ENCODE measurements at regions not wholly inside any gene's neighbourhood (a gene's known extent, or its start where the extent isn't known, plus 50 kb on each side); places are given as distances from the start of the nearest gene placed in this dataset.

GRCh38 chr3:31331278-31331677, 201.4 kb upstream of the STT3B start:
- DNase-seq (ENCODE audit: low read depth) = no peak

GRCh38 chr3:31341130-31341529, 191.6 kb upstream of the STT3B start:
- no peak for DNase-seq (ENCODE audit: low read depth)

GRCh38 chr3:31343075-31343474, 189.7 kb upstream of the STT3B start:
- DNase-seq (ENCODE audit: low read depth) = no peak

GRCh38 chr3:31345581-31345980, 187.1 kb upstream of the STT3B start:
- no peak for DNase-seq (ENCODE audit: low read depth)

GRCh38 chr3:31346542-31346979, 186.2 kb upstream of the STT3B start:
- DNase-seq (ENCODE audit: low read depth) = no peak

- DNase-seq (ENCODE audit: low read depth) = no peak
Measured at GRCh38 chr3:31349001-31349748, 183.6 kb upstream of the STT3B start.

GRCh38 chr3:31350307-31350706, 182.4 kb upstream of the STT3B start:
- no peak for DNase-seq (ENCODE audit: low read depth)

GRCh38 chr3:31352331-31352730, 180.4 kb upstream of the STT3B start:
- no peak for DNase-seq (ENCODE audit: low read depth)

- no peak for DNase-seq (ENCODE audit: low read depth)
Measured at GRCh38 chr3:31353166-31353565, 179.6 kb upstream of the STT3B start.

GRCh38 chr3:31354373-31354772, 178.4 kb upstream of the STT3B start:
- no peak for DNase-seq (ENCODE audit: low read depth)

- DNase-seq (ENCODE audit: low read depth) = no peak
Measured at GRCh38 chr3:31355807-31356206, 176.9 kb upstream of the STT3B start.

GRCh38 chr3:31356941-31357340, 175.8 kb upstream of the STT3B start:
- peak; percentile 32 for DNase-seq (ENCODE audit: low read depth)

- no peak for DNase-seq (ENCODE audit: low read depth)
Measured at GRCh38 chr3:31357451-31357850, 175.3 kb upstream of the STT3B start.

GRCh38 chr3:31358473-31359070, 174.2 kb upstream of the STT3B start:
- DNase-seq (ENCODE audit: low read depth) = no peak

- peak; percentile 93 for DNase-seq (ENCODE audit: low read depth)
Measured at GRCh38 chr3:31361371-31362273, 171.1 kb upstream of the STT3B start.

GRCh38 chr3:31364188-31364587, 168.5 kb upstream of the STT3B start:
- DNase-seq (ENCODE audit: low read depth) = no peak

- peak; percentile 61 for DNase-seq (ENCODE audit: low read depth)
Measured at GRCh38 chr3:31364711-31365110, 168.0 kb upstream of the STT3B start.

GRCh38 chr3:31367518-31367917, 165.2 kb upstream of the STT3B start:
- no peak for DNase-seq (ENCODE audit: low read depth)

GRCh38 chr3:31369637-31370379, 162.9 kb upstream of the STT3B start:
- peak; percentile 34 for DNase-seq (ENCODE audit: low read depth)

- DNase-seq (ENCODE audit: low read depth) = no peak
Measured at GRCh38 chr3:31370380-31370666, 162.4 kb upstream of the STT3B start.

GRCh38 chr3:31370681-31371080, 162.0 kb upstream of the STT3B start:
- no peak for DNase-seq (ENCODE audit: low read depth)

Measured in HT1080 (cell line).